Peyer's patch (tissue), 4 donors: ENCODE measurements at regions not wholly inside any gene's neighbourhood (a gene's known extent, or its start where the extent isn't known, plus 50 kb on each side); places are given as distances from the start of the nearest gene placed in this dataset.

Experiments
- CTCF ChIP-seq, 6 experiments: fragments of 450-650 bp in 4 of 6; fragments of 200-600 bp in 2 of 6; sonication (generic) in 1 of 6; IDR thresholded peaks; one replicate each; pipeline ENCODE4 v1.5.1; 2017 to 2019; ENCODE audit warnings: antibody characterized with exemption in 6 of 6, mild to moderate bottlenecking in 3 of 6, moderate library complexity in 1 of 6
- POLR2A ChIP-seq, 2 donors: fragments of 450-650 bp; IDR thresholded peaks; one replicate each; pipeline ENCODE4 v1.5.1; 2017; ENCODE audit warnings: antibody characterized with exemption in 2 of 2, mild to moderate bottlenecking in 2 of 2, moderate library complexity in 2 of 2

DNA sequence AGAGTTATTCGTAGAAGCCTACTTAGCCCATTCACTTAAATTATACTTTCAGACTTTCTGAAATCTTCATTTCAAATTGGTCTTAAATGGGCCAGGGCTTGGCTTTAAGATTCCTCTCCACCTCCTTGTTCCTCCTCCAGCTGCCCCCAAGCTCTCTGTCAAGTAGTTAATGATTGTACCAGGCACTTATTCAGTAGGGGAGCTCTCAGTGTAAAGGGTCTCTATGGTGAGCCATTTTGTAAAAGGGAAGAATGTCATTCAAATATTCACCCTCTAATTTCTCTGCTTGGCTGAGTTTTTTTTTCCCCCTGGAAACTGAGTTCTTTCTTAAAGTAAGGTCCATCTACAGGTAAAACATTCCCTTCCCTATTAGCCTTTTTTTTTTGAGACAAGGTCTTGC lies 96.6 kb downstream of the SUDS3 start:
- TF ChIP-seq CTCF (IDR thresholded peaks at IDR 0.05), result no peak
- no peak for TF ChIP-seq POLR2A (IDR thresholded peaks at IDR 0.05)
